ENCODE measurements at regions not wholly inside any gene's neighbourhood (a gene's known extent, or its start where the extent isn't known, plus 50 kb on each side); places are given as distances from the start of the nearest gene placed in this dataset.

- no peak for DNase-seq
Observed at GRCh38 chr18:24628326-24628725, 167.9 kb downstream of the HRH4 start.

GRCh38 chr18:24629921-24630320, 169.5 kb downstream of the HRH4 start:
- DNase-seq = no peak

GRCh38 chr18:24630346-24630880, 170.0 kb downstream of the HRH4 start:
- no peak for DNase-seq

GRCh38 chr18:24631243-24632025, 171.0 kb downstream of the HRH4 start:
- DNase-seq = peak; percentile 46

GRCh38 chr18:24632158-24632988, 171.9 kb downstream of the HRH4 start:
- peak; percentile 93 for DNase-seq

GRCh38 chr18:24633121-24633520, 172.7 kb downstream of the HRH4 start:
- peak; percentile 40 for DNase-seq

- no peak for DNase-seq
Observed at GRCh38 chr18:24649571-24649970, 189.1 kb downstream of the HRH4 start.

- peak; percentile 96 for DNase-seq
Observed at GRCh38 chr18:24651434-24651833, 191.0 kb downstream of the HRH4 start.

GRCh38 chr18:24656050-24656449, 195.6 kb downstream of the HRH4 start:
- peak; percentile 84 for DNase-seq

GRCh38 chr18:24656551-24657443, 196.4 kb downstream of the HRH4 start:
- peak; percentile 100 for DNase-seq

- DNase-seq = peak; percentile 77
Observed at GRCh38 chr18:24657444-24657842, 197.0 kb downstream of the HRH4 start.

- DNase-seq = peak; percentile 25
Observed at GRCh38 chr18:24658302-24658701, 197.9 kb downstream of the HRH4 start.

GRCh38 chr18:24659827-24660720, 199.6 kb downstream of the HRH4 start:
- DNase-seq = peak; percentile 70

- DNase-seq = no peak
Observed at GRCh38 chr18:24660956-24661355, 200.5 kb downstream of the HRH4 start.

- DNase-seq = no peak
Observed at GRCh38 chr18:24662412-24662821, 202.0 kb downstream of the HRH4 start.

GRCh38 chr18:24663026-24663425, 202.6 kb downstream of the HRH4 start:
- no peak for DNase-seq

- DNase-seq = peak; percentile 32
Observed at GRCh38 chr18:24669015-24669414, 208.6 kb downstream of the HRH4 start.

- DNase-seq = no peak
Observed at GRCh38 chr18:24669502-24669901, 209.1 kb downstream of the HRH4 start.

GRCh38 chr18:24672165-24672941, 211.9 kb downstream of the HRH4 start:
- DNase-seq = peak; percentile 91

GRCh38 chr18:24674200-24674599, 213.8 kb downstream of the HRH4 start:
- no peak for DNase-seq

GRCh38 chr18:24674605-24675004, 214.2 kb downstream of the HRH4 start:
- DNase-seq = no peak

Data from NCI-H69 (cell line).